Epithelial cell of prostate (primary cell): ENCODE measurements at regions not wholly inside any gene's neighbourhood (a gene's known extent, or its start where the extent isn't known, plus 50 kb on each side); places are given as distances from the start of the nearest gene placed in this dataset.

Experiments
- DNase-seq: peaks from one replicate; pipeline ENCODE4 v3.0.0-alpha.2; 2011; ENCODE audit warnings: low read depth, low spot score
- H3K27ac ChIP-seq: fragments of 450-650 bp; 2 replicates; pipeline ENCODE4 v1.5.1; 2017; ENCODE audit warnings: mild to moderate bottlenecking

DNA sequence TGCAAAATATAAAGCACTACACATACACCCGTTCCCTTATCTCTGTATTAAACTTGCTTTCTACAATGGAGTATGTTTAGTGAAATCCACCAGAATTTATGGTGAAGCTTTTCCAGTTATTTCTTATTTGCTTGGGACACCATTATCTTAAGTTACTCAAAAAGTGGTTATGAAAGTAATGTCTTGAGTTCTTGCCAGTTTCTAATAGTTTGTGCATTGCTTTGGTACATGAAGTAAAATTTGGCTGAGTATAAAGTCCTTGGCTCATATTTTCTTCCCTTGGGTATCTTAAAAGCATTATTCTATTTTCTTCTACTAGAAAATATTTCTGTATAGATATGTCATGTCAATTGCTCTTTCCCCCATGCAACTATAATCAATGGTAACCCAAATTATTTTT lies 85.2 kb downstream of the POLR1F start:
- DNase-seq: no peak
- no peak overlapping the region for H3K27ac ChIP-seq

DNA sequence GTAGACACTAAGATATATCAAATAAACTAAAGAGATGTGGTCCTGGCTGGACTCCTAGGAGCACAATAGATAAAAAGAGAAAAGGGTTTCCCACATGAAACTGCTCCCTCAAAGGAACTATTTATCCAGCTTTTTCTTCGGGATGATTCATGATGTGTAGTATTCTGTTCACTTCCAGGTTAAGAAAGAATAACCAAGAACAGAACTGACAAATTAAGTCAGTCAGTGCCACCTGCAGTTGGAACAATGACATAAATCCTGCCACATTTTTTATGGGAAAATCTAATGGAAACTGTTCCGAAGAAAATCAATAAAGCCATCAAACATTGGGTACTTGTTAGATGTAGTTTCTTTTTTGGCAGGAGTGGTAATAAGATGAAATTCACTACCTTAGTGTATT lies 87.1 kb downstream of the POLR1F start:
- DNase-seq: no peak

DNA sequence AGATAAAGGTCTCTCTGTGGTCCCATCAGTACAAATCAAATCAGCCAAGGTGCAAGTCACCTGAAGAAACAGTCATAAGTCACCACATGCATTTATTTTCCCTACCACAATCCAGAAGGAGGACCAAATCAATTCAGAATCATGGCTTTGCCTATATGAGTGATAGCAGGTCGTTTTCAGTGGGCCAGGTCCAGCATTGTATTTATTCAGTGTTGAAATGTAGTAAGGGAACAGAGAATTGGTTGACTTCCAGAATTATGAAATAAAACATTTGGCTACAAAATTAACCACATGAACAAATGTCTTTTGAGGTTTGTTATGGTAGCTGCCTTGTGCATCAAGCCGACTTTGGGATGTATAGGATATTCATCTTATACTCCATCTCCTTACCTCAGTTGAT lies 88.4 kb downstream of the POLR1F start:
- no peak overlapping the region for H3K27ac ChIP-seq
- DNase-seq: no peak

More for the DNA sequence above, 87.1 kb downstream of the POLR1F start:
- H3K27ac ChIP-seq: no peak overlapping the region

GRCh38 chr7:19619122-19619521 lies 89.7 kb downstream of the POLR1F start:
- DNase-seq: no peak
- no peak overlapping the region for H3K27ac ChIP-seq

DNA sequence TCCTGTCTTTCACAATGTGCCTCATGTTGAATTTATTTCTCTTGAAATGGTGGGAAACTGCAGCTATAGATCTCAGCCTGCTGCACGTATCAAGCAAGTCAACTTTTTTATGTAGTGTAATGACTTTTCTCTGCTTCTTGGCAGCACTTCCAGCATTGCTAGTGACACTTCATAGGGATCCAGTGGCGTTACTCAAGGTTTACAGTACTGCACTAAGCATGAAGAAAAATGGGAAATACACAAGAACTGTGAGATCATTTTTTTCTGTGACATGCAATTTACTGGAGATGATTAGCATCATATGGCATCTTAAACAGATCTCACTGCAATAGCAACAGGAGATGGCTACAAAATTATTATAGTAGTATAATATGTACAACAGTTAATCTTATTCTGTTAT lies 90.9 kb downstream of the POLR1F start:
- H3K27ac ChIP-seq: no peak overlapping the region
- DNase-seq: no peak

GRCh38 chr7:19610194-19610943 lies 98.5 kb downstream of the POLR1F start:
- DNase-seq: no peak
- H3K27ac ChIP-seq: no peak overlapping the region

DNA sequence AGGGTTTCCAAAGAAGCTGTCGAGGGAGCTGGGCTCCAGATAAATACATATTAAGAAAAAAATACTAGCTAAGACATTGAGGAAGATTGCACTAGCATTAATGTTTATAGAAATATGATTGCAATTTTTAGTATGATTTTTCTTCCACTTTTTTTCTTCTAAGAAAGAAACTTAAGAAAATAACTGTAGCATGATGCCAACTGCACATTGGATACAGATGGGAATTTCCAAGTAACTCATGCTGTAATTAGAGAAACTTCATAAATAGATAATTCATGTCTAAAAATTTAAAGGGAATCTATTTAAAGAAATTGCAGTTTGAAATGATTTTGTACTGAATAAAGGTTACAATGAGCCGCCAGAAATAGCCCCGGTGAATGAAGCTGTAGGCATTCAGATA lies 119.4 kb downstream of the POLR1F start:
- DNase-seq: no peak
- no peak overlapping the region for H3K27ac ChIP-seq

- no peak for DNase-seq
- H3K27ac ChIP-seq: no peak overlapping the region
Observed at GRCh38 chr7:19587291-19587690, 121.5 kb downstream of the POLR1F start.

GRCh38 chr7:19585761-19586160 lies 123.1 kb downstream of the POLR1F start:
- no peak overlapping the region for H3K27ac ChIP-seq
- no peak for DNase-seq

GRCh38 chr7:19575909-19576557 lies 132.8 kb downstream of the POLR1F start:
- no peak overlapping the region for H3K27ac ChIP-seq
- no peak for DNase-seq

DNA sequence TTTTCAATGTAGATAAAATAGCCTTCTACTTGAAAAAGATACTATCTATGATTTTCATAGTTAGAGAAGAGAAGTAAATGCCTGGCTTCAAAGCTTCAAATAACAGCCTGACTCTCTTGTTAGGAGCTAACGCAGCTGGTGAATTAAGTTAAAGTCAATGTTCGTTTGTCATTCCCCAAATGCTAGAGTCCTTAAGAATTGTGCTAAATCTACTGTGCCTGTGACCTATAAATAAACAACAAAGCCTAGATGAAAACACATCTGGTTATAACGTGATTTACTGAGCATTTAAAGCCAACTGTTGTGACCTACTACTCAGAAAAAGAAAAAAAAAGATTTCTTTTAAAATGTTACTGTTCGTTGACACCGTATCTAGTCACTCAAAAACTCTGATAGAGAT lies 134.7 kb downstream of the POLR1F start:
- no peak overlapping the region for H3K27ac ChIP-seq
- no peak for DNase-seq

DNA sequence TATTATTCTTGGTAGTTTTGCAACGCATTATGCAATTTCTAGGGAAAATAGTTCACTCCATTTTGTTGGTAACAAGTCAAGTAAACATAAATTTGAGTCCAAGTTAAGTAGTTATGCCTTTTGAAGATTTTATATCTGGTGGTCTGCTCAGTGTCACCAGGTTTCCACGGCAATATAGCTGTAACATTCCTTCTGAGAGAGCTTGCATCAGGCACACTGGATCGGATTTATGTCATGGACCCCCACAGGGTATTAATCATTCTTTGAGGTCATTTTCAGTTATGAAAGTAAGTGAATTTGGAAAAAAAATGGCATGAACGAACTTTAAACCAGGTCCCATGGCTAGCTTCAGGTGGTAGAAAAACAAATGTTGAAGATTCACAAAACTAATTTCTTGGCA lies 136.3 kb downstream of the POLR1F start:
- H3K27ac ChIP-seq: no peak overlapping the region
- no peak for DNase-seq

- no peak overlapping the region for H3K27ac ChIP-seq
- no peak for DNase-seq
Observed at GRCh38 chr7:19567011-19567410, 141.8 kb downstream of the POLR1F start.

GRCh38 chr7:19565602-19566001 lies 143.2 kb downstream of the POLR1F start:
- DNase-seq: no peak
- no peak overlapping the region for H3K27ac ChIP-seq

- H3K27ac ChIP-seq: no peak overlapping the region
Observed at GRCh38 chr7:19561121-19561805, 147.6 kb downstream of the POLR1F start.

DNA sequence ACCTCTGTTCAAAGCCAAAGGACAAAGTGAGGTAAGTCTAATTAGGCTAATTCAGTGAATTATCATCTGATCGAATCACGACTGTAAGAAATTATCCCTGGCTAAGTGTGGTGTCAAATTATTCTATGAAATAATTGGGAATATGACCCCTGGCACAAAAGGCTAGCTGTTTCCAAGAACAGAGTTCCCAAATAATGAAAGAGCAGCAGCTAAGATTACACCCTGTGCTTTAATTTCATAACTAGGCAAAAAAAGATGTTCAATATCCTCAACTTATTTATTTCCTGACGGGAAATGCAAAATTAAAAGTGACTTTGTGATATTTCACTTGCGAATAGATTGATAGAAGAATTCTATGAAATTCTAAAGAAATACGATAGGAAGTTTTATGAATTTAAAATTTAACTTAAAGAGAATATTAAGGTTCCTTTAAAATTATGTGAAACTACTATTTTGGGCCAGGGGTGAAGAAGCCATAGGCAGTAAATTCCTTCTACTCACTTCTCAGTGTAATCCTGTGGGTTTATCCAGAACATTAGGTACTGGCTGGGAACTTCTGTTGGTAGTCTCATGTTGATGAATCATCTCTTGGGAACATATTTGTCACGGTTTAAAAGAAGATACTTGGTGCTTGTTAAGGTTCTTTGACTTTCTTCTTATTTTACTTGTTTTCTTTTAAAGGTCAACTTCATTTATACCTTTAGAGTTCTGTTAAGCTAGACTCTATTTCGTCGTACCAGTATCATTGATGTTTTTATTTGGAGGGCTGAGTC lies 148.5 kb downstream of the POLR1F start:
- H3K27ac ChIP-seq: no peak overlapping the region

More at GRCh38 chr7:19561121-19561805, 147.6 kb downstream of the POLR1F start:
- DNase-seq: peak; percentile 14

DNA sequence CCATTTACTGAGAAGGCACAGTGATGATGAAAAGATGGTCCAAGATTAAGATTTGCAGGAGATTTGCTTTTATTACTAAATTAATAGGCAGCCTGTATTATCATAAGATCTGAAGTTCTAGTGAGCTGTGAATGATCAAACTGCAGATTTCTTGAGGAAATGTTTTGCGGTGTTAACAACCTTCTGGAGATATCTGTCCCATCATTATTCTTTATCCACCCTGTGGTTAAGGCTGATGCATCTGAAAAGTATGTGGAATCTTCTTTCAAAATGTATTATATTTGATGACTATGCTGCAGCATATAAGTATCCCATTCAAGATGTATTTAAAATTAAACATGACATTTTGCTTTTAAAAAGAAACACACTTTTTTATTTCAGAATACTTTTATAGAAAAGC lies 150.3 kb downstream of the POLR1F start:
- no peak overlapping the region for H3K27ac ChIP-seq
- DNase-seq: no peak

More for the DNA sequence above, 148.5 kb downstream of the POLR1F start:
- DNase-seq: peak; percentile 18

DNA sequence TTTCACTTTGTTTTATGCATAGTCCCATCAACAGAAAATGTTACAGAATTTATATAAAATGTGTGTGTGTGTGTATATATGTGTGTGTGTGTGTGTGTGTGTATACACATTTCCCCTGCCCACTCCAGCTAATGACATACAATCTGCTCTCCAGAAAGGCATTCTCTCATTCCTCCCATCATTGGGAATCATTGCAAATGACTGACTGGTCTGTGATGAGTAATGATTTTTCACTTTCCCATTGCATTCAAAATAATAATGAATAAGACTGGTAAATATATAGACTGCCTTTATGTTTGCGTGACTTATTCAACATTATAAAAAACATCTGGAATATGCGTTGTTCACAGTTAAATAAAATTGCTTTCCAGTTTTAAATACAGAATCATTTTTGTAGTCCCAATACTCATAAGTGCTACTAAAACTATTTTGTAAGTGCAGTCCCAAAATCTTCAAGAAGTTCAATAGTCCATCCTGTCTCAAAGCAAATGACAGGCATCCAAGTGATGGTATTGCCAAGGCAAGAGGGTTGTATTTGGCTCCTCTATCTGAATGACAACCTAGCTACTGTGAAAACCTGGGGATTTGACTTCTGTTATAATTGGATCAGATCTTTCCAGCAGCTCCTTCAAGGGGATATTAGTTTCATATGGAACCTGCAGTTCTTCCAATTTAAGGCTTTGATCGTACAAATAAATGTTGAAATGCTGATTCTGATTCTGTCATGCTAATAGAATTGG lies 150.9 kb downstream of the POLR1F start:
- H3K27ac ChIP-seq: no peak overlapping the region
- DNase-seq: no peak

GRCh38 chr7:19554581-19554980 lies 154.3 kb downstream of the POLR1F start:
- DNase-seq: no peak
- no peak overlapping the region for H3K27ac ChIP-seq

- DNase-seq: no peak
Observed at GRCh38 chr7:19552576-19552975, 156.3 kb downstream of the POLR1F start.

More at GRCh38 chr7:19552576-19552975, 156.3 kb downstream of the POLR1F start:
- H3K27ac ChIP-seq: no peak overlapping the region
